Astrocyte of the cerebellum (primary cell): ENCODE measurements at regions not wholly inside any gene's neighbourhood (a gene's known extent, or its start where the extent isn't known, plus 50 kb on each side); places are given as distances from the start of the nearest gene placed in this dataset.

Source experiments
- DNase-seq: peaks from one replicate; pipeline ENCODE4 v3.0.0-alpha.2; 2011; ENCODE audit warnings: low read depth
- H3K4me3 ChIP-seq: 2 replicates; pipeline ENCODE4 v1.5.1; 2011; ENCODE audit warnings: mild to moderate bottlenecking, low read depth, low read length, moderate library complexity
- CTCF ChIP-seq: IDR thresholded peaks from 2 replicates; pipeline ENCODE4 v1.5.1; 2012; ENCODE audit warnings: low read length, low read depth, moderate library complexity, mild to moderate bottlenecking; ENCODE audit errors: missing control alignments
- in situ Hi-C: cut with HindIII; loops from 2 replicates; pipeline ENCODE4 v1.10.0; 2017; ENCODE audit warnings: low sequenced_read_pairs

GRCh38 chr3:59422312-59422711 lies 372.5 kb upstream of the CFAP20DC start:
- DNase-seq = no peak
- no peak for TF ChIP-seq CTCF
- in situ Hi-C loops = no loop called here
- no peak overlapping the region for H3K4me3 ChIP-seq

GRCh38 chr3:59418836-59419235 lies 369.0 kb upstream of the CFAP20DC start:
- no peak overlapping the region for H3K4me3 ChIP-seq
- no peak for TF ChIP-seq CTCF
- in situ Hi-C loops = no loop called here
- no peak for DNase-seq

GRCh38 chr3:59412516-59412915 lies 362.7 kb upstream of the CFAP20DC start:
- H3K4me3 ChIP-seq = no peak overlapping the region
- in situ Hi-C loops = no loop called here
- no peak for DNase-seq
- TF ChIP-seq CTCF = no peak

- no peak for DNase-seq
- no peak for TF ChIP-seq CTCF
- no peak overlapping the region for H3K4me3 ChIP-seq
- in situ Hi-C loops = no loop called here
Observed at GRCh38 chr3:59411694-59412093, 361.9 kb upstream of the CFAP20DC start.

GRCh38 chr3:59411186-59411585 lies 361.4 kb upstream of the CFAP20DC start:
- no peak for TF ChIP-seq CTCF
- in situ Hi-C loops = no loop called here
- H3K4me3 ChIP-seq = no peak overlapping the region
- no peak for DNase-seq

- no peak for DNase-seq
- TF ChIP-seq CTCF = no peak
- in situ Hi-C loops = no loop called here
- no peak overlapping the region for H3K4me3 ChIP-seq
Observed at GRCh38 chr3:59408047-59408624, 358.3 kb upstream of the CFAP20DC start.

- no peak for DNase-seq
- in situ Hi-C loops = no loop called here
- TF ChIP-seq CTCF = no peak
- no peak overlapping the region for H3K4me3 ChIP-seq
Observed at GRCh38 chr3:59407425-59407824, 357.6 kb upstream of the CFAP20DC start.
